ACC112 (cell line): ENCODE measurements at regions not wholly inside any gene's neighbourhood (a gene's known extent, or its start where the extent isn't known, plus 50 kb on each side); places are given as distances from the start of the nearest gene placed in this dataset.

Experiments
- H2AFZ ChIP-seq: fragments of 200-600 bp; sonication (generic); one replicate; pipeline ENCODE4 v1.6.0; 2017; ENCODE audit warnings: antibody characterized with exemption, low read length; ENCODE audit not compliant: unreplicated experiment
- H3K27ac ChIP-seq: fragments of 200-600 bp; sonication (generic); 2 replicates; pipeline ENCODE4 v1.5.1; 2014; ENCODE audit warnings: low read depth, mild to moderate bottlenecking, antibody characterized with exemption, low read length, moderate library complexity
- H3K27me3 ChIP-seq: fragments of 200-600 bp; sonication (generic); 2 replicates; pipeline ENCODE4 v1.6.1; 2014; ENCODE audit warnings: mild to moderate bottlenecking, antibody characterized with exemption, low read length, moderate library complexity, mixed read lengths; ENCODE audit not compliant: insufficient read depth
- H3K36me3 ChIP-seq: fragments of 200-600 bp; sonication (generic); 2 replicates; pipeline ENCODE4 v1.6.1; 2016; ENCODE audit warnings: mild to moderate bottlenecking, antibody characterized with exemption, low read length, moderate library complexity, mixed read lengths; ENCODE audit not compliant: insufficient read depth
- H3K4me1 ChIP-seq: fragments of 200-600 bp; sonication (generic); one replicate; pipeline ENCODE4 v1.6.1; 2016; ENCODE audit warnings: low read length, mixed read lengths; ENCODE audit not compliant: insufficient read depth, unreplicated experiment, control insufficient read depth
- H3K4me3 ChIP-seq: fragments of 200-600 bp; sonication (generic); 2 replicates; pipeline ENCODE4 v1.5.1; 2014; ENCODE audit warnings: mild to moderate bottlenecking, low read depth, low read length
- H3K79me2 ChIP-seq: fragments of 200-600 bp; sonication (generic); one replicate; pipeline ENCODE4 v1.6.0; 2016; ENCODE audit warnings: low read length; ENCODE audit not compliant: control insufficient read depth, unreplicated experiment, insufficient read depth

- no peaks in the 10 kb centered on the region for H3K27me3 ChIP-seq
- H2AFZ ChIP-seq = no peak overlapping the region
- H3K79me2 ChIP-seq = no peaks in the 10 kb centered on the region
- H3K27ac ChIP-seq = no peak overlapping the region
- no peaks in the 10 kb centered on the region for H3K4me1 ChIP-seq
- H3K4me3 ChIP-seq = no peak overlapping the region
- no peaks in the 10 kb centered on the region for H3K36me3 ChIP-seq
These were observed 234.4 kb downstream of the LPIN1 start for GRCh38 chr2:11980809-11981208.

- no peaks in the 10 kb centered on the region for H3K79me2 ChIP-seq
- H3K36me3 ChIP-seq = no peaks in the 10 kb centered on the region
- H3K4me3 ChIP-seq = no peak overlapping the region
- H3K4me1 ChIP-seq = no peaks in the 10 kb centered on the region
- H2AFZ ChIP-seq = no peak overlapping the region
- no peak overlapping the region for H3K27ac ChIP-seq
- 0 out of 2 replicates have a peak, but pooled peaks cover 2% of the 10 kb centered on the region for H3K27me3 ChIP-seq
These were observed 237.0 kb downstream of the LPIN1 start for GRCh38 chr2:11983401-11983800.

- H3K27me3 ChIP-seq = 0 out of 2 replicates have a peak, but pooled peaks cover 3% of the 10 kb centered on the region
- no peak overlapping the region for H2AFZ ChIP-seq
- H3K79me2 ChIP-seq = no peaks in the 10 kb centered on the region
- H3K36me3 ChIP-seq = no peaks in the 10 kb centered on the region
- H3K27ac ChIP-seq = no peak overlapping the region
- H3K4me3 ChIP-seq = no peak overlapping the region
- H3K4me1 ChIP-seq = no peaks in the 10 kb centered on the region
These were observed 237.4 kb downstream of the LPIN1 start for GRCh38 chr2:11983870-11984269.

- Histone ChIP-seq H2AFZ (no peak overlapping the region), H3K27ac (no peak overlapping the region), H3K79me2 (no peaks in the 10 kb centered on the region), H3K36me3 (no peaks in the 10 kb centered on the region), H3K27me3 (0 out of 2 replicates have a peak, but pooled peaks cover 3% of the 10 kb centered on the region), H3K4me3 (no peak overlapping the region), H3K4me1 (no peaks in the 10 kb centered on the region)
These were observed 238.1 kb downstream of the LPIN1 start for GRCh38 chr2:11984316-11985158.

- Histone ChIP-seq H3K4me3 (no peak overlapping the region), H3K79me2 (no peaks in the 10 kb centered on the region), H3K27ac (no peak overlapping the region), H2AFZ (no peak overlapping the region), H3K27me3 (0 out of 2 replicates have a peak, but pooled peaks cover 3% of the 10 kb centered on the region), H3K36me3 (no peaks in the 10 kb centered on the region), H3K4me1 (no peaks in the 10 kb centered on the region)
These were observed 239.6 kb downstream of the LPIN1 start for GRCh38 chr2:11985817-11986566.

GRCh38 chr2:11987151-11987550, 240.7 kb downstream of the LPIN1 start:
- Histone ChIP-seq H2AFZ (no peak overlapping the region), H3K27ac (no peak overlapping the region)

GRCh38 chr2:11988691-11989353, 242.4 kb downstream of the LPIN1 start:
- H2AFZ ChIP-seq = no peak overlapping the region
- H3K36me3 ChIP-seq = no peaks in the 10 kb centered on the region
- no peak overlapping the region for H3K27ac ChIP-seq
- H3K27me3 ChIP-seq = 0 out of 2 replicates have a peak, but pooled peaks cover 3% of the 10 kb centered on the region
- H3K79me2 ChIP-seq = no peaks in the 10 kb centered on the region
- H3K4me1 ChIP-seq = no peaks in the 10 kb centered on the region
- H3K4me3 ChIP-seq = no peak overlapping the region

More at GRCh38 chr2:11987151-11987550, 240.7 kb downstream of the LPIN1 start:
- Histone ChIP-seq H3K79me2 (no peaks in the 10 kb centered on the region), H3K4me1 (no peaks in the 10 kb centered on the region), H3K36me3 (no peaks in the 10 kb centered on the region), H3K27me3 (0 out of 2 replicates have a peak, but pooled peaks cover 3% of the 10 kb centered on the region), H3K4me3 (no peak overlapping the region)

GRCh38 chr2:11989354-11989703, 242.9 kb downstream of the LPIN1 start:
- Histone ChIP-seq H3K79me2 (no peaks in the 10 kb centered on the region), H2AFZ (no peak overlapping the region), H3K4me3 (no peak overlapping the region), H3K27ac (no peak overlapping the region), H3K27me3 (0 out of 2 replicates have a peak, but pooled peaks cover 3% of the 10 kb centered on the region), H3K36me3 (no peaks in the 10 kb centered on the region), H3K4me1 (no peaks in the 10 kb centered on the region)

GRCh38 chr2:11990576-11990975, 244.1 kb downstream of the LPIN1 start:
- Histone ChIP-seq H3K36me3 (no peaks in the 10 kb centered on the region), H3K4me3 (no peak overlapping the region)

GRCh38 chr2:11993749-11994148, 247.3 kb downstream of the LPIN1 start:
- Histone ChIP-seq H2AFZ (no peak overlapping the region), H3K79me2 (no peaks in the 10 kb centered on the region), H3K27me3 (no peaks in the 10 kb centered on the region), H3K36me3 (no peaks in the 10 kb centered on the region), H3K4me3 (no peak overlapping the region), H3K27ac (no peak overlapping the region), H3K4me1 (peaks cover 20% of the 10 kb centered on the region)

More at GRCh38 chr2:11990576-11990975, 244.1 kb downstream of the LPIN1 start:
- Histone ChIP-seq H3K4me1 (peaks cover 7% of the 10 kb centered on the region), H2AFZ (no peak overlapping the region), H3K27ac (no peak overlapping the region), H3K79me2 (no peaks in the 10 kb centered on the region), H3K27me3 (0 out of 2 replicates have a peak, but pooled peaks cover 3% of the 10 kb centered on the region)
